Activated T-cell treated with anti-CD3 and anti-CD28 coated beads, Interleukin-2, amount 50 U/mL, for 4 hours (primary cell): ENCODE measurements at regions not wholly inside any gene's neighbourhood (a gene's known extent, or its start where the extent isn't known, plus 50 kb on each side); places are given as distances from the start of the nearest gene placed in this dataset.

Experiments used
- ATAC-seq, 2 donors: fragments of 200-7000 bp; cut with Tn5 transposase; one replicate each; pipeline ENCODE4 v1.10.0; 2021
- DNase-seq: peaks from one replicate; pipeline ENCODE4 v3.0.0-alpha.2; 2020
- H3K27me3 Mint-ChIP-seq: one replicate; pipeline ENCODE4 v1.8.0; 2021; ENCODE audit warnings: low read depth, mixed read lengths
- H3K36me3 Mint-ChIP-seq: one replicate; pipeline ENCODE4 v1.8.0; 2022; ENCODE audit warnings: mixed read lengths; ENCODE audit not compliant: insufficient read depth
- H3K4me1 Mint-ChIP-seq: one replicate; pipeline ENCODE4 v1.8.0; 2021; ENCODE audit warnings: low read depth, mixed read lengths
- H3K4me3 Mint-ChIP-seq: one replicate; pipeline ENCODE4 v1.8.0; 2021; ENCODE audit warnings: mild to moderate bottlenecking, moderate library complexity, mixed read lengths
- H3K9me3 Mint-ChIP-seq: one replicate; pipeline ENCODE4 v1.8.0; 2021; ENCODE audit warnings: mixed read lengths

GRCh38 chr4:181682367-181683047, 560.7 kb upstream of the TENM3 start:
- no peaks in the 10 kb centered on the region for H3K36me3 Mint-ChIP-seq
- H3K9me3 Mint-ChIP-seq = peaks cover 5% of the 10 kb centered on the region
- DNase-seq (no peak), ATAC-seq (no peak)
- H3K27me3 Mint-ChIP-seq = no peaks in the 10 kb centered on the region
- no peaks in the 10 kb centered on the region for H3K4me1 Mint-ChIP-seq
- no peak overlapping the region for H3K4me3 Mint-ChIP-seq

- no peak for ATAC-seq
- H3K36me3 Mint-ChIP-seq = no peaks in the 10 kb centered on the region
- no peaks in the 10 kb centered on the region for H3K27me3 Mint-ChIP-seq
- H3K9me3 Mint-ChIP-seq = peaks cover 7% of the 10 kb centered on the region
- no peaks in the 10 kb centered on the region for H3K4me1 Mint-ChIP-seq
- H3K4me3 Mint-ChIP-seq = no peak overlapping the region
- DNase-seq = no peak
Measured at GRCh38 chr4:181684310-181684709, 558.9 kb upstream of the TENM3 start.

GRCh38 chr4:181685461-181685860, 557.7 kb upstream of the TENM3 start:
- ATAC-seq (no peak), DNase-seq (no peak)
- Mint-ChIP-seq H3K4me3 (no peak overlapping the region), H3K36me3 (no peaks in the 10 kb centered on the region), H3K9me3 (peaks cover 12% of the 10 kb centered on the region), H3K4me1 (no peaks in the 10 kb centered on the region), H3K27me3 (no peaks in the 10 kb centered on the region)

- Mint-ChIP-seq H3K4me1 (no peaks in the 10 kb centered on the region), H3K36me3 (no peaks in the 10 kb centered on the region), H3K9me3 (peaks cover 12% of the 10 kb centered on the region), H3K4me3 (no peak overlapping the region), H3K27me3 (no peaks in the 10 kb centered on the region)
- no peak for ATAC-seq
- no peak for DNase-seq
Measured at GRCh38 chr4:181685911-181686310, 557.3 kb upstream of the TENM3 start.

- Mint-ChIP-seq H3K4me1 (no peaks in the 10 kb centered on the region), H3K9me3 (peaks cover 12% of the 10 kb centered on the region), H3K4me3 (no peak overlapping the region), H3K36me3 (no peaks in the 10 kb centered on the region), H3K27me3 (no peaks in the 10 kb centered on the region)
- ATAC-seq = no peak
- no peak for DNase-seq
Measured at GRCh38 chr4:181687116-181687515, 556.1 kb upstream of the TENM3 start.

- ATAC-seq = no peak
- H3K4me1 Mint-ChIP-seq = no peaks in the 10 kb centered on the region
- peaks cover 7% of the 10 kb centered on the region for H3K9me3 Mint-ChIP-seq
- DNase-seq = no peak
- H3K36me3 Mint-ChIP-seq = no peaks in the 10 kb centered on the region
- no peaks in the 10 kb centered on the region for H3K27me3 Mint-ChIP-seq
- no peak overlapping the region for H3K4me3 Mint-ChIP-seq
Measured at GRCh38 chr4:181688432-181688831, 554.8 kb upstream of the TENM3 start.

GRCh38 chr4:181688872-181689271, 554.3 kb upstream of the TENM3 start:
- Mint-ChIP-seq H3K9me3 (peaks cover 7% of the 10 kb centered on the region), H3K27me3 (no peaks in the 10 kb centered on the region), H3K4me1 (no peaks in the 10 kb centered on the region), H3K36me3 (no peaks in the 10 kb centered on the region), H3K4me3 (no peak overlapping the region)
- DNase-seq (no peak), ATAC-seq (no peak)

GRCh38 chr4:181690498-181690897, 552.7 kb upstream of the TENM3 start:
- H3K36me3 Mint-ChIP-seq = no peaks in the 10 kb centered on the region
- H3K9me3 Mint-ChIP-seq = peaks cover 7% of the 10 kb centered on the region
- ATAC-seq = no peak
- no peak overlapping the region for H3K4me3 Mint-ChIP-seq
- H3K4me1 Mint-ChIP-seq = no peaks in the 10 kb centered on the region
- DNase-seq = no peak
- no peaks in the 10 kb centered on the region for H3K27me3 Mint-ChIP-seq

- no peak overlapping the region for H3K4me3 Mint-ChIP-seq
- ATAC-seq (no peak), DNase-seq (no peak)
- peaks cover 7% of the 10 kb centered on the region for H3K9me3 Mint-ChIP-seq
- no peaks in the 10 kb centered on the region for H3K36me3 Mint-ChIP-seq
- H3K4me1 Mint-ChIP-seq = no peaks in the 10 kb centered on the region
- H3K27me3 Mint-ChIP-seq = no peaks in the 10 kb centered on the region
Measured at GRCh38 chr4:181692965-181693364, 550.2 kb upstream of the TENM3 start.

GRCh38 chr4:181693517-181693916, 549.7 kb upstream of the TENM3 start:
- Mint-ChIP-seq H3K4me1 (no peaks in the 10 kb centered on the region), H3K27me3 (no peaks in the 10 kb centered on the region), H3K36me3 (no peaks in the 10 kb centered on the region), H3K9me3 (peaks cover 7% of the 10 kb centered on the region), H3K4me3 (no peak overlapping the region)
- ATAC-seq (no peak), DNase-seq (no peak)

GRCh38 chr4:181698221-181698620, 545.0 kb upstream of the TENM3 start:
- Mint-ChIP-seq H3K36me3 (no peaks in the 10 kb centered on the region), H3K4me1 (no peaks in the 10 kb centered on the region), H3K9me3 (peaks cover 6% of the 10 kb centered on the region), H3K4me3 (no peak overlapping the region), H3K27me3 (no peaks in the 10 kb centered on the region)
- DNase-seq (no peak), ATAC-seq (no peak)

- DNase-seq = no peak
- H3K27me3 Mint-ChIP-seq = no peaks in the 10 kb centered on the region
- peaks cover 6% of the 10 kb centered on the region for H3K9me3 Mint-ChIP-seq
- no peak for ATAC-seq
- no peak overlapping the region for H3K4me3 Mint-ChIP-seq
- no peaks in the 10 kb centered on the region for H3K36me3 Mint-ChIP-seq
- no peaks in the 10 kb centered on the region for H3K4me1 Mint-ChIP-seq
Measured at GRCh38 chr4:181701214-181701613, 542.0 kb upstream of the TENM3 start.

- no peak for ATAC-seq
- H3K4me1 Mint-ChIP-seq = no peaks in the 10 kb centered on the region
- no peak overlapping the region for H3K4me3 Mint-ChIP-seq
Measured at GRCh38 chr4:181701894-181702293, 541.3 kb upstream of the TENM3 start.

GRCh38 chr4:181702864-181703495, 540.2 kb upstream of the TENM3 start:
- Mint-ChIP-seq H3K9me3 (peaks cover 6% of the 10 kb centered on the region), H3K4me1 (no peaks in the 10 kb centered on the region), H3K4me3 (no peak overlapping the region), H3K27me3 (no peaks in the 10 kb centered on the region), H3K36me3 (no peaks in the 10 kb centered on the region)
- DNase-seq (no peak), ATAC-seq (no peak)

More at GRCh38 chr4:181701894-181702293, 541.3 kb upstream of the TENM3 start:
- Mint-ChIP-seq H3K27me3 (no peaks in the 10 kb centered on the region), H3K36me3 (no peaks in the 10 kb centered on the region), H3K9me3 (peaks cover 6% of the 10 kb centered on the region)
- DNase-seq = no peak

GRCh38 chr4:181710143-181710542, 533.1 kb upstream of the TENM3 start:
- Mint-ChIP-seq H3K4me3 (no peak overlapping the region), H3K9me3 (peaks cover 16% of the 10 kb centered on the region), H3K27me3 (no peaks in the 10 kb centered on the region), H3K4me1 (no peaks in the 10 kb centered on the region), H3K36me3 (no peaks in the 10 kb centered on the region)
- ATAC-seq (no peak), DNase-seq (no peak)
